DOHH2 (cell line): ENCODE measurements at regions not wholly inside any gene's neighbourhood (a gene's known extent, or its start where the extent isn't known, plus 50 kb on each side); places are given as distances from the start of the nearest gene placed in this dataset.

Source experiments
- H3F3A ChIP-seq: fragments of 200-600 bp; sonication (generic), shearing (Covaris generic); 2 replicates; pipeline ENCODE4 v1.6.0; 2016; ENCODE audit warnings: antibody characterized with exemption, mild to moderate bottlenecking; ENCODE audit not compliant: control insufficient read depth, insufficient read depth
- H3K27ac ChIP-seq: fragments of 200-600 bp; sonication (generic); 2 replicates; pipeline ENCODE4 v1.5.1; 2014; ENCODE audit warnings: low read depth, mild to moderate bottlenecking, low read length, moderate library complexity
- H3K27me3 ChIP-seq: fragments of 200-600 bp; sonication (generic); 2 replicates; pipeline ENCODE4 v1.6.1; 2014; ENCODE audit warnings: mild to moderate bottlenecking, low read length, mixed read lengths; ENCODE audit not compliant: control insufficient read depth
- H3K36me3 ChIP-seq: fragments of 200-600 bp; sonication (generic); 2 replicates; pipeline ENCODE4 v1.6.1; 2014; ENCODE audit warnings: mild to moderate bottlenecking, low read length, moderate library complexity, mixed read lengths; ENCODE audit not compliant: control insufficient read depth
- H3K4me1 ChIP-seq: fragments of 200-600 bp; sonication (generic); 2 replicates; pipeline ENCODE4 v1.6.1; 2014; ENCODE audit warnings: mild to moderate bottlenecking, low read length, mixed read lengths; ENCODE audit not compliant: control insufficient read depth
- H3K4me2 ChIP-seq: fragments of 200-600 bp; sonication (generic); 2 replicates; pipeline ENCODE4 v1.6.0; 2014; ENCODE audit warnings: mild to moderate bottlenecking, low read length, moderate library complexity
- H3K4me3 ChIP-seq: fragments of 200-600 bp; sonication (generic); 2 replicates; pipeline ENCODE4 v1.5.1; 2014; ENCODE audit warnings: mild to moderate bottlenecking, low read length, mixed read lengths
- H3K79me2 ChIP-seq: fragments of 200-600 bp; sonication (generic); 2 replicates; pipeline ENCODE4 v1.6.1; 2014; ENCODE audit warnings: mild to moderate bottlenecking, low read length, mixed read lengths; ENCODE audit not compliant: control insufficient read depth
- H3K9me2 ChIP-seq: fragments of 200-600 bp; sonication (generic); replicated peaks from 2 replicates; pipeline ENCODE4 v1.6.1; 2014; ENCODE audit warnings: mild to moderate bottlenecking, low read length, mixed read lengths; ENCODE audit not compliant: control insufficient read depth
- H3K9me3 ChIP-seq: fragments of 200-600 bp; sonication (generic); 2 replicates; pipeline ENCODE4 v1.6.1; 2014; ENCODE audit warnings: antibody characterized with exemption, low read length, mixed read lengths; ENCODE audit not compliant: control insufficient read depth, insufficient read depth
- H4K20me1 ChIP-seq: fragments of 200-600 bp; sonication (generic); 2 replicates; pipeline ENCODE4 v1.6.0; 2014; ENCODE audit warnings: low read depth, mild to moderate bottlenecking, antibody characterized with exemption, low read length, moderate library complexity; ENCODE audit not compliant: control insufficient read depth, insufficient read depth
- CTCF ChIP-seq: fragments of 200-600 bp; sonication (generic); IDR thresholded peaks from one replicate; pipeline ENCODE4 v1.5.1; 2014; ENCODE audit warnings: antibody characterized with exemption, mild to moderate bottlenecking, low read depth, low read length; ENCODE audit not compliant: poor library complexity, severe bottlenecking
- EZH2phosphoT487 ChIP-seq: fragments of 200-600 bp; sonication (generic); IDR thresholded peaks from 2 replicates; pipeline ENCODE4 v1.6.1; 2017; ENCODE audit warnings: borderline replicate concordance, mild to moderate bottlenecking, antibody characterized with exemption, low read length, moderate library complexity, mixed read lengths

GRCh38 chr10:78540355-78541076 is 506.9 kb downstream of the RPS24 start:
- no peak overlapping the region for H3K27ac ChIP-seq
- H3K9me2 ChIP-seq = no peaks in the 10 kb centered on the region
- H3K27me3 ChIP-seq = peaks cover 3% of the 10 kb centered on the region; the same call in 1 of the 2 replicates
- 0 out of 2 replicates have a peak, but pooled peaks cover 3% of the 10 kb centered on the region for H3K9me3 ChIP-seq
- H3F3A ChIP-seq = no peaks in the 10 kb centered on the region
- TF ChIP-seq CTCF (no peak), EZH2phosphoT487 (no peak)
- no peaks in the 10 kb centered on the region for H3K79me2 ChIP-seq
- H3K36me3 ChIP-seq = no peaks in the 10 kb centered on the region
- no peak overlapping the region for H3K4me3 ChIP-seq
- no peaks in the 10 kb centered on the region for H3K4me1 ChIP-seq
- H4K20me1 ChIP-seq = no peaks in the 10 kb centered on the region
- no peak overlapping the region for H3K4me2 ChIP-seq

- H3K9me3 ChIP-seq = 0 out of 2 replicates have a peak, but pooled peaks cover 3% of the 10 kb centered on the region
- no peak overlapping the region for H3K27ac ChIP-seq
- no peaks in the 10 kb centered on the region for H3K36me3 ChIP-seq
- H3F3A ChIP-seq = no peaks in the 10 kb centered on the region
- H3K4me3 ChIP-seq = no peak overlapping the region
- no peaks in the 10 kb centered on the region for H3K4me1 ChIP-seq
- H4K20me1 ChIP-seq = no peaks in the 10 kb centered on the region
- H3K4me2 ChIP-seq = no peak overlapping the region
- H3K79me2 ChIP-seq = no peaks in the 10 kb centered on the region
- peaks cover 3% of the 10 kb centered on the region; the same call in 1 of the 2 replicates for H3K27me3 ChIP-seq
- TF ChIP-seq CTCF (no peak), EZH2phosphoT487 (no peak)
- no peaks in the 10 kb centered on the region for H3K9me2 ChIP-seq
Measured at GRCh38 chr10:78541481-78542140, 507.9 kb downstream of the RPS24 start.

GRCh38 chr10:78542141-78542489 is 508.5 kb downstream of the RPS24 start:
- Histone ChIP-seq H3K27ac (no peak overlapping the region), H3K36me3 (no peaks in the 10 kb centered on the region), H3K4me2 (no peak overlapping the region), H3K79me2 (no peaks in the 10 kb centered on the region), H4K20me1 (no peaks in the 10 kb centered on the region), H3F3A (no peaks in the 10 kb centered on the region), H3K4me1 (no peaks in the 10 kb centered on the region), H3K9me2 (no peaks in the 10 kb centered on the region), H3K9me3 (0 out of 2 replicates have a peak, but pooled peaks cover 3% of the 10 kb centered on the region), H3K27me3 (peaks cover 3% of the 10 kb centered on the region; the same call in 1 of the 2 replicates), H3K4me3 (no peak overlapping the region)
- no peak for TF ChIP-seq EZH2phosphoT487
- no peak for TF ChIP-seq CTCF
